ENCODE measurements at regions not wholly inside any gene's neighbourhood (a gene's known extent, or its start where the extent isn't known, plus 50 kb on each side); places are given as distances from the start of the nearest gene placed in this dataset.

GRCh38 chr6:105539911-105540310, 137.0 kb upstream of the PREP start:
- TF ChIP-seq EZH2 (IDR thresholded peaks at IDR 0.05; ENCODE audit: low read depth) (no peak), CTCF (conservative IDR thresholded peaks at IDR 0.05) (no peak)

All from PC-9 (cell line).